Loucy (cell line): ENCODE measurements at regions not wholly inside any gene's neighbourhood (a gene's known extent, or its start where the extent isn't known, plus 50 kb on each side); places are given as distances from the start of the nearest gene placed in this dataset.

Source experiments
- H2AFZ ChIP-seq: fragments of 200-600 bp; sonication (generic); 2 replicates; pipeline ENCODE4 v1.6.0; 2016; ENCODE audit warnings: antibody characterized with exemption, mild to moderate bottlenecking, low read length, moderate library complexity
- H3F3A ChIP-seq: fragments of 200-600 bp; 2 replicates; pipeline ENCODE4 v1.6.0; 2016; ENCODE audit warnings: antibody characterized with exemption, low read depth, mild to moderate bottlenecking
- H3K27me3 ChIP-seq: fragments of 200-600 bp; sonication (generic); 2 replicates; pipeline ENCODE4 v1.6.1; 2014; ENCODE audit warnings: low read length, mild to moderate bottlenecking; ENCODE audit not compliant: insufficient read depth, poor library complexity, severe bottlenecking
- H3K36me3 ChIP-seq: fragments of 200-600 bp; sonication (generic); 2 replicates; pipeline ENCODE4 v1.6.1; 2016; ENCODE audit warnings: low read length; ENCODE audit not compliant: insufficient read depth
- H3K4me1 ChIP-seq: fragments of 200-600 bp; sonication (generic); 2 replicates; pipeline ENCODE4 v1.5.1; 2014; ENCODE audit warnings: low read length, mild to moderate bottlenecking; ENCODE audit not compliant: insufficient read depth, poor library complexity, severe bottlenecking
- H3K4me2 ChIP-seq: fragments of 200-600 bp; sonication (generic); 2 replicates; pipeline ENCODE4 v1.6.0; 2014; ENCODE audit warnings: antibody characterized with exemption, low read length, low read depth, mild to moderate bottlenecking; ENCODE audit not compliant: poor library complexity, severe bottlenecking
- H3K4me3 ChIP-seq: fragments of 200-600 bp; sonication (generic); 2 replicates; pipeline ENCODE4 v1.5.1; 2014; ENCODE audit warnings: low read length, mild to moderate bottlenecking, mixed read lengths; ENCODE audit not compliant: poor library complexity, severe bottlenecking
- H3K79me2 ChIP-seq: fragments of 200-600 bp; sonication (generic); 2 replicates; pipeline ENCODE4 v1.6.1; 2014; ENCODE audit warnings: low read length; ENCODE audit not compliant: insufficient read depth
- H3K9ac ChIP-seq: fragments of 200-600 bp; sonication (generic); 2 replicates; pipeline ENCODE4 v1.6.0; 2014; ENCODE audit warnings: mild to moderate bottlenecking, low read depth, low read length, moderate library complexity; ENCODE audit not compliant: poor library complexity, severe bottlenecking
- H3K9me2 ChIP-seq: fragments of 200-600 bp; sonication (generic); replicated peaks from 2 replicates; pipeline ENCODE4 v1.6.1; 2016; ENCODE audit warnings: low read depth, low read length, mixed read lengths
- H3K9me3 ChIP-seq: fragments of 200-600 bp; sonication (generic); 2 replicates; pipeline ENCODE4 v1.6.1; 2014; ENCODE audit warnings: mild to moderate bottlenecking, antibody characterized with exemption, low read length, low read depth; ENCODE audit not compliant: insufficient read depth
- H4K20me1 ChIP-seq: fragments of 200-600 bp; sonication (generic); 2 replicates; pipeline ENCODE4 v1.6.0; 2014; ENCODE audit warnings: antibody characterized with exemption, low read length, mild to moderate bottlenecking; ENCODE audit not compliant: insufficient read depth, poor library complexity, severe bottlenecking
- CTCF ChIP-seq: fragments of 200-600 bp; sonication (generic); conservative IDR thresholded peaks from 2 replicates; pipeline ENCODE4 v1.5.1; 2014; ENCODE audit warnings: mild to moderate bottlenecking, antibody characterized with exemption, low read length
- EZH2phosphoT487 ChIP-seq: fragments of 200-600 bp; IDR thresholded peaks from 2 replicates; pipeline ENCODE4 v1.6.1; 2018; ENCODE audit warnings: antibody characterized with exemption, mild to moderate bottlenecking, moderate library complexity, borderline replicate concordance

- Histone ChIP-seq H3K79me2 (no peaks in the 10 kb centered on the region), H3K4me1 (peaks cover 51% of the 10 kb centered on the region), H3K9me2 (no peaks in the 10 kb centered on the region), H4K20me1 (no peaks in the 10 kb centered on the region), H3F3A (peaks cover 14% of the 10 kb centered on the region), H3K36me3 (no peaks in the 10 kb centered on the region), H3K4me2 (no peak overlapping the region), H3K9ac (no peak overlapping the region), H3K9me3 (no peaks in the 10 kb centered on the region), H3K27me3 (no peaks in the 10 kb centered on the region), H2AFZ (peak overlapping the region; percentile 32; the same call in 1 of the 2 replicates), H3K4me3 (no peak overlapping the region)
- no peak for TF ChIP-seq EZH2phosphoT487
- no peak for TF ChIP-seq CTCF
Observed at GRCh38 chr3:188979669-188980310, 192.0 kb upstream of the TPRG1 start.

GRCh38 chr3:188993181-188993580 is 178.6 kb upstream of the TPRG1 start:
- H4K20me1 ChIP-seq = no peaks in the 10 kb centered on the region
- no peak overlapping the region for H3K4me2 ChIP-seq
- H3K9ac ChIP-seq = no peak overlapping the region
- TF ChIP-seq CTCF (no peak), EZH2phosphoT487 (no peak)
- no peaks in the 10 kb centered on the region for H3K36me3 ChIP-seq
- H3K9me2 ChIP-seq = no peaks in the 10 kb centered on the region
- H2AFZ ChIP-seq = peak overlapping the region; percentile 41; the same call in 1 of the 2 replicates
- H3K27me3 ChIP-seq = no peaks in the 10 kb centered on the region
- no peaks in the 10 kb centered on the region for H3F3A ChIP-seq
- H3K9me3 ChIP-seq = no peaks in the 10 kb centered on the region
- no peak overlapping the region for H3K4me3 ChIP-seq
- H3K4me1 ChIP-seq = peaks cover 13% of the 10 kb centered on the region
- H3K79me2 ChIP-seq = no peaks in the 10 kb centered on the region

GRCh38 chr3:189001559-189001958 is 170.2 kb upstream of the TPRG1 start:
- TF ChIP-seq EZH2phosphoT487 (no peak), CTCF (no peak)
- no peaks in the 10 kb centered on the region for H3F3A ChIP-seq
- no peaks in the 10 kb centered on the region for H3K9me2 ChIP-seq
- no peak overlapping the region for H2AFZ ChIP-seq
- H3K9me3 ChIP-seq = no peaks in the 10 kb centered on the region
- H3K27me3 ChIP-seq = no peaks in the 10 kb centered on the region
- no peak overlapping the region for H3K4me3 ChIP-seq
- H3K4me2 ChIP-seq = no peak overlapping the region
- H3K4me1 ChIP-seq = no peaks in the 10 kb centered on the region
- no peaks in the 10 kb centered on the region for H3K36me3 ChIP-seq
- no peaks in the 10 kb centered on the region for H4K20me1 ChIP-seq
- H3K79me2 ChIP-seq = no peaks in the 10 kb centered on the region
- H3K9ac ChIP-seq = no peak overlapping the region
